ENCODE measurements at regions not wholly inside any gene's neighbourhood (a gene's known extent, or its start where the extent isn't known, plus 50 kb on each side); places are given as distances from the start of the nearest gene placed in this dataset.

DNA sequence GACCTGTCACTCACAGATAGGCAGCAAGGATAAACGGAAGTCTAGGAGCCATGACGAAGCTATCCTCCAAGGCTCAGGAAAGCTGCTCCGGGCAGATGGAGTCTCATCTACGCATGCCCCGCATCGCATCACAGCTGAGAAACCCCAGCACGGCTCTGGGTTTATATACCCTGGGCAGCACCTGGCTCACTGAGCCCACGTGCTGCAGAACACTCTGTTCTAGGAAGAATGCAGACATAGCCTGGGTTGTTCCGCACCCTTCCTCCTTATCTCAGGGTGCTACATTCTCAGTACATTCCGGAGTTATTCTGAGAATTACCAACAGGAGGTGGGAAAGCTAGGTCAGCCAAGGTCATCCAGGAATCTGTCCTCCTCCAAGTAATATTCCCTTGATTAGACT, 260.4 kb downstream of the CBLN4 start:
- TF ChIP-seq POLR2A (IDR thresholded peaks at IDR 0.05): no peak
- TF ChIP-seq CTCF (IDR thresholded peaks at IDR 0.05): no peak
- ATAC-seq: no peak
- H3K36me3 ChIP-seq: no peaks in the 10 kb centered on the region
- peaks cover 0 to 5% (median 0%) of the 10 kb centered on the region in 12 donors for H3K9me3 ChIP-seq
- DNase-seq: no peak
- no peak overlapping the region for H3K4me3 ChIP-seq
- intact Hi-C loops (cut with DNase I): no loop called here
- WGBS, 4 donors: 49 to 70% (median 54%) methylated on average over 9 to 10 of the region's 10 CpGs
- H3K4me1 ChIP-seq: no peaks in the 10 kb centered on the region
- no peak overlapping the region for H3K27ac ChIP-seq
- H3K27me3 ChIP-seq: no peaks in the 10 kb centered on the region

DNA sequence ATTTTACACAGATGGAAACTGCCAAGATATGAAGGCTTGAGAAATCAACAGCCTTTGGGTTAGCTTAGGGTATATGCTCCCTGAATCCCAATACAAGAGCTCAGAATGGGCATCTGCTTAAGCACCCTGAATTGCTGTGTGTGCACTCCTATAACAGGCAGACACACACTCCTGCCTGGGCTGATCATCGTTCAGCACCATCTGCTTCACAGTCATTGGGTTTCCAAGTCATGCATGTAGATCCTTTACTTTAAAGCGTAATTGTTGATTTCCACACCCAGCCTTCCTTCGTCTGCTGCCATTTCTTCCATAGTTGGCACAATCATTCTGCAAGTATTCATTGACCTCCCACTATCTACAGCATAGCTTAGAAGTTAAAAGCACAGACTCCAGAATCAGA, 263.5 kb downstream of the CBLN4 start:
- no peak for DNase-seq
- Histone ChIP-seq H3K27me3 (no peaks in the 10 kb centered on the region), H3K9me3 (no peaks in the 10 kb centered on the region), H3K4me3 (no peak overlapping the region), H3K27ac (no peak overlapping the region), H3K4me1 (no peaks in the 10 kb centered on the region), H3K36me3 (no peaks in the 10 kb centered on the region)
- intact Hi-C loops (cut with DNase I): no loop called here
- TF ChIP-seq POLR2A (IDR thresholded peaks at IDR 0.05) (no peak), CTCF (IDR thresholded peaks at IDR 0.05) (no peak)
- ATAC-seq: no peak
- WGBS, 4 donors: 82 to 90% (median 83%) methylated on average over 3 of the region's 3 CpGs

DNA sequence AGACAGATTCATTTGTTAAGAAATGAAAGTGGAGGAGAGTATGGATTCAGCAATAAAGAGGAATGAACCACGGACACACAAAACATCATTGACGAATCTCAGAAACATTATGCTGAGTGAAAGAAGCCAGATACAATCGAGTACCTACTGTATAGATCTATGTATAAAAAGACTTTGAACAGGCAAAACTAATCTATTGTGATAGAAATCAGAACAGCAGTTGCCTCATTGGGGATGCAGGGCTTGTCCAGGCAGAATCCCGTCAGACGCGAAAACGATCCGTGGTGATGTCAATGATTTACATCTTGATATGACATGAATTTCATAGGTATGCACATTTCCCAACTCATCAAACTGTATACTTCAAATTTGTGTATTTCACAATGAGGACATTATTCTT, 265.2 kb downstream of the CBLN4 start:
- DNase-seq: no peak
- no peak overlapping the region for H3K4me3 ChIP-seq
- H3K27me3 ChIP-seq: no peaks in the 10 kb centered on the region
- WGBS, 4 donors: 87 to 90% (median 90%) methylated on average over 8 of the region's 8 CpGs
- no peaks in the 10 kb centered on the region for H3K4me1 ChIP-seq
- H3K36me3 ChIP-seq: no peaks in the 10 kb centered on the region
- H3K27ac ChIP-seq: no peak overlapping the region
- no peak for ATAC-seq
- intact Hi-C loops (cut with DNase I): no loop called here
- TF ChIP-seq CTCF (IDR thresholded peaks at IDR 0.05): no peak
- no peak for TF ChIP-seq POLR2A (IDR thresholded peaks at IDR 0.05)
- H3K9me3 ChIP-seq: no peaks in the 10 kb centered on the region

- Histone ChIP-seq H3K9me3 (peaks cover 0 to 2% (median 0%) of the 10 kb centered on the region in 12 donors), H3K4me1 (no peaks in the 10 kb centered on the region), H3K4me3 (no peak overlapping the region), H3K27ac (no peak overlapping the region), H3K27me3 (no peaks in the 10 kb centered on the region), H3K36me3 (no peaks in the 10 kb centered on the region)
- DNase-seq (no peak), ATAC-seq (no peak)
- intact Hi-C loops (cut with DNase I): no loop called here
- 63 to 73% (median 65%) methylated on average over 4 of the region's 4 CpGs for WGBS, 4 donors
- TF ChIP-seq POLR2A (IDR thresholded peaks at IDR 0.05) (no peak), CTCF (IDR thresholded peaks at IDR 0.05) (no peak)
Measured at GRCh38 chr20:55730321-55730720, 275.0 kb downstream of the CBLN4 start.
